ENCODE measurements at regions not wholly inside any gene's neighbourhood (a gene's known extent, or its start where the extent isn't known, plus 50 kb on each side); places are given as distances from the start of the nearest gene placed in this dataset.

DNA sequence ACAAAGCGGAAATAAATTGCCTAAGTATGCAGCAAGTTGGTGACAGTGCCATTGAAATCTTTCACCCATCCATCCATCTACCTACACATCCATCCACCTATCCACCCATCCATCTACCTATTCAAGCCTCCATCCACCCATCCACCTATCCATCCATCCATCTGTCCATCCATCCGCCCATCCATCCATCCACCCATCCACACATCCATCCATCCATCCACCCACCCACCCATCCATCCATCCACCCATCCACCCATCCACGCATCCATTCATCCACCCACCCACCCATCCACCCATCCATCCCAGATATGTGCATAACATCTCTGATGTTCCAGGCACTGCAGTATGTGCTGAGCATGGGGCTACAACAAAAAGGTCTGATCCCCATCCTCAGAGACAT lies 277.5 kb downstream of the IRF8 start:
- TF ChIP-seq, protein P1, sequence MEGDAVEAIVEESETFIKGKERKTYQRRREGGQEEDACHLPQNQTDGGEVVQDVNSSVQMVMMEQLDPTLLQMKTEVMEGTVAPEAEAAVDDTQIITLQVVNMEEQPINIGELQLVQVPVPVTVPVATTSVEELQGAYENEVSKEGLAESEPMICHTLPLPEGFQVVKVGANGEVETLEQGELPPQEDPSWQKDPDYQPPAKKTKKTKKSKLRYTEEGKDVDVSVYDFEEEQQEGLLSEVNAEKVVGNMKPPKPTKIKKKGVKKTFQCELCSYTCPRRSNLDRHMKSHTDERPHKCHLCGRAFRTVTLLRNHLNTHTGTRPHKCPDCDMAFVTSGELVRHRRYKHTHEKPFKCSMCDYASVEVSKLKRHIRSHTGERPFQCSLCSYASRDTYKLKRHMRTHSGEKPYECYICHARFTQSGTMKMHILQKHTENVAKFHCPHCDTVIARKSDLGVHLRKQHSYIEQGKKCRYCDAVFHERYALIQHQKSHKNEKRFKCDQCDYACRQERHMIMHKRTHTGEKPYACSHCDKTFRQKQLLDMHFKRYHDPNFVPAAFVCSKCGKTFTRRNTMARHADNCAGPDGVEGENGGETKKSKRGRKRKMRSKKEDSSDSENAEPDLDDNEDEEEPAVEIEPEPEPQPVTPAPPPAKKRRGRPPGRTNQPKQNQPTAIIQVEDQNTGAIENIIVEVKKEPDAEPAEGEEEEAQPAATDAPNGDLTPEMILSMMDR (conservative IDR thresholded peaks at IDR 0.05; ENCODE audit: low read length) = no peak
- no peak for DNase-seq (ENCODE audit: low read depth)
- no peak overlapping the region for H3K4me3 ChIP-seq (ENCODE audit: low read length)

DNA sequence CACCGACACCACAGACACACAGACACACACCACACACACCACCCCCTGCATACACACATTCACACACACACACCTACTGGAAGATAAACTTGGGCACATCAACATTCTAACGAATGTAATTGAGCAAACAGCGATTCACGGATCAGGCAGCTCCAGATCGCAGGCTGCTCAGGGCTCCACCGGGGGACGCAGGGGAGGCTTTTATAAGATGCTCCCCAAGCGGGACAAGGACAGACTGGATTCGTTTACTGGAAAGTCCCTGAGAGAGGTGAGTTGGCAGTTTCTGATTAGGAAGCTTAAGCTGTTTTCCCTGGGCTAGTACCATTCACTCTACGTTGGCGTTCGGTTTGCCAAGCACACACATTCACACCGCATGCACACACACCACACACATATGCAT lies 281.3 kb downstream of the IRF8 start:
- H3K4me3 ChIP-seq (ENCODE audit: low read length) = no peak overlapping the region
- TF ChIP-seq, protein P1 (conservative IDR thresholded peaks at IDR 0.05; ENCODE audit: low read length) = no peak
- DNase-seq (ENCODE audit: low read depth) = no peak

DNA sequence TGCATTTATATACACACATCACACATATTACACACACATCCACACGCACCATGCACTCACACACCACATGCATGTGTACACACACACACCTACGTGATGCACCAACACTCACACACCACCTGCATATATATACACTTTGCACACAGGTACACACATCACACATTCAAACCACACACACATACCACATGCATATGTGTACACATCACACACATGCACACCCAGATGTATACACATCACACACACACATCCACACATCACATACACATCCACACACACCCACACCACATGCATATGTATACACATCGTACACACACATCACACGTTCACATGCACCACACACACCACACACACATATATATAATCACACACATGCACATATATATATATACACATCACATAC lies 281.8 kb downstream of the IRF8 start:
- TF ChIP-seq, protein P1 (conservative IDR thresholded peaks at IDR 0.05; ENCODE audit: low read length) = no peak
- no peak for DNase-seq (ENCODE audit: low read depth)
- no peak overlapping the region for H3K4me3 ChIP-seq (ENCODE audit: low read length)

DNA sequence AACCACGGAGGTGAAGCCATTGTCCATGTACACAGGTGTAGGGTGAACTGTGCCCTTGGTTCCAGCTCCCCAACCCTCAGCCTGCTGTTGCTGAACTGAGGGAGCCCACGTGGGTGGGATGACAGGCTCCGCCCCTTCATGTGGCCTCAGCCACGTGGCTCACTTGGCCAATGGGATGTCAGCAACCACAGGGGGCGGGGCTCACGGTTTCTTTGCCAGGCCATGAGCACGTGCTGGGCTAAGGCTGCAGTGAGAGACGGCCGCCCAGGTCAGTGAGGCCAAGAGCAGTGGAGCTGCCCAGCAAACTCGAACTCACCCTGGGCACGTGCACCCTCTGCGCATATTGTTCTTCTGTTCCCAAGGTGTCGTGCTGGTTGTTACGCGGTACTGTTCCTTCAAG lies 282.6 kb downstream of the IRF8 start:
- TF ChIP-seq, protein P1 (conservative IDR thresholded peaks at IDR 0.05; ENCODE audit: low read length) = no peak
- no peak overlapping the region for H3K4me3 ChIP-seq (ENCODE audit: low read length)
- no peak for DNase-seq (ENCODE audit: low read depth)

DNA sequence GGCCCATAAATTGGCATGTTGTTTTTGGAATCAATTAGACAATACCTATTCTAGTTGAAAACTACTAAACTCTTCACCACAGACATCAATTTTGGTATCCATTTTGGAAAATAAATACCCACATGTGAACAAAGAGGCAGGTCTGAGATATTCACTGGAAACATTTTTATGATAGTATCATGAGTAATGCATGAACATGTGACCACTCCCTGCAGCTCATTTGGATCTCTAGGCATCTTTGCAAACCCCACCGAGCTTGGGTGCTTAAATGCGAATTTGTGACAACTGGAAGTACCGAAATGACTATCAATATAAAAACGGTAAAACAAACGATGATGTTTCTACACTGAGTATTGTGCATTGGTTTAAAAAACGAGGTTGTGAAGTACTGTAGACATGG lies 285.2 kb downstream of the IRF8 start:
- no peak for DNase-seq (ENCODE audit: low read depth)
- no peak overlapping the region for H3K4me3 ChIP-seq (ENCODE audit: low read length)
- TF ChIP-seq, protein P1 (conservative IDR thresholded peaks at IDR 0.05; ENCODE audit: low read length) = no peak

DNA sequence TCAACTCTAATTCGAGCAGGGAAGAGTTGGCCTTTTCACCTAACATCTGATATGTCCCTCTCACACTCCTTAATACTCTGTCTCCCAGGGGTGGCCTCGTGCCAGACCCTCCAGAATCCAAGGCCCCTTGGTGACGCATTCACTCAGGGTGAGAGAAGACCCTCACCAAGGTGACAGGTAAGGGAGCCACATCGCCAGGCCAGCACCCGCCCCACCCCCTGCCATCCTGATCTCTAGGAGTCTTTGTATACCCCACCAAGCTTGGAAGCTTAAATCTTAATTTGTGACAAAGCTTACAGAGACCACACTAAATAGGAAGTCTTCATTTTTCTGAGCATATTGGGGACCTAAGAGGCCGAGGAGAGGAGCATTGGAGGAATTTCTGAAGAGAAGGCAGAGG lies 286.1 kb downstream of the IRF8 start:
- TF ChIP-seq, protein P1 (conservative IDR thresholded peaks at IDR 0.05; ENCODE audit: low read length) = no peak
- no peak for DNase-seq (ENCODE audit: low read depth)
- H3K4me3 ChIP-seq (ENCODE audit: low read length) = no peak overlapping the region

DNA sequence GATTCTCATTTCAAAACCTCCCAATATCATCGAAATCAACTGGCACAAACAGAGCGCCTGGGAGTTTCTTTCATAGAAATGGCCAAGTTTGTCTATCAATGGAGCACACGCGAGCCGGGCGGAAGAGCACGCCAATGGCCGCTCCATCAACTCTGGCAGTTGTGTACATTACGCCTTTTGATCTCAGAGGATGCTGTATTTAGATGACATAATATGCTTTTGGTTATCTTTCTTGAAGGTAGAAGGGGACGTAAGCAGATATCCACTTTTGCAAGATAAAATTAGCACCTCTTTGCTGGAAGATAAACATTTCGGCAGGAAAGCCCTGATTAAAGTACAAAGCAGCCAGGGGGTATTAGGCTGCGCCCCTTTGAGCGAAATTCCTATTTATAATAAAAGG lies 287.4 kb downstream of the IRF8 start:
- TF ChIP-seq, protein P1 (conservative IDR thresholded peaks at IDR 0.05; ENCODE audit: low read length) = no peak
- no peak for DNase-seq (ENCODE audit: low read depth)
- no peak overlapping the region for H3K4me3 ChIP-seq (ENCODE audit: low read length)
